ENCODE measurements at regions not wholly inside any gene's neighbourhood (a gene's known extent, or its start where the extent isn't known, plus 50 kb on each side); places are given as distances from the start of the nearest gene placed in this dataset.

DNA sequence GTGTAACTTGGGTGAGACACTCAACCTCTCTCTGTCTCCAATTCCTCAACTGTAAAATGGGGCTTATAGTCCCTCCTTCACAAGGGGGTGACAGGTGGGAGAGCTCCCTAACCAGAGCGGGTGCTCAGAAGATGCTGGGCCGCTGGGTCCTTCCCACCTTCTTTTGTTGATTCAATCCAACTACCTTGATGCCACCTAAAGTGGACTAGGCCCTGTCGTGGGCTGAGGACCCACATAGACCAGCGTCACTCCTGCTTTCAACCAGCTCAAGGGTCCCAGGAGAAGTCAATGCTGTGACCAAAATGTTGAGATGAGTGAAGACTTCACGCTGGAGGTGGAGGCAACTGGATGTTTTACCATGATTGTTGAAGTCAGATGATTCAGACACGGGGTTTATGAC lies 72.7 kb upstream of the WNT11 start:
- TF ChIP-seq, protein P1, sequence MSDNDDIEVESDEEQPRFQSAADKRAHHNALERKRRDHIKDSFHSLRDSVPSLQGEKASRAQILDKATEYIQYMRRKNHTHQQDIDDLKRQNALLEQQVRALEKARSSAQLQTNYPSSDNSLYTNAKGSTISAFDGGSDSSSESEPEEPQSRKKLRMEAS (IDR thresholded peaks at IDR 0.05; ENCODE audit: low read depth), result no peak
- TF ChIP-seq, protein P2, sequence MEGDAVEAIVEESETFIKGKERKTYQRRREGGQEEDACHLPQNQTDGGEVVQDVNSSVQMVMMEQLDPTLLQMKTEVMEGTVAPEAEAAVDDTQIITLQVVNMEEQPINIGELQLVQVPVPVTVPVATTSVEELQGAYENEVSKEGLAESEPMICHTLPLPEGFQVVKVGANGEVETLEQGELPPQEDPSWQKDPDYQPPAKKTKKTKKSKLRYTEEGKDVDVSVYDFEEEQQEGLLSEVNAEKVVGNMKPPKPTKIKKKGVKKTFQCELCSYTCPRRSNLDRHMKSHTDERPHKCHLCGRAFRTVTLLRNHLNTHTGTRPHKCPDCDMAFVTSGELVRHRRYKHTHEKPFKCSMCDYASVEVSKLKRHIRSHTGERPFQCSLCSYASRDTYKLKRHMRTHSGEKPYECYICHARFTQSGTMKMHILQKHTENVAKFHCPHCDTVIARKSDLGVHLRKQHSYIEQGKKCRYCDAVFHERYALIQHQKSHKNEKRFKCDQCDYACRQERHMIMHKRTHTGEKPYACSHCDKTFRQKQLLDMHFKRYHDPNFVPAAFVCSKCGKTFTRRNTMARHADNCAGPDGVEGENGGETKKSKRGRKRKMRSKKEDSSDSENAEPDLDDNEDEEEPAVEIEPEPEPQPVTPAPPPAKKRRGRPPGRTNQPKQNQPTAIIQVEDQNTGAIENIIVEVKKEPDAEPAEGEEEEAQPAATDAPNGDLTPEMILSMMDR (IDR thresholded peaks at IDR 0.05), result no peak
- TF ChIP-seq, protein P3, sequence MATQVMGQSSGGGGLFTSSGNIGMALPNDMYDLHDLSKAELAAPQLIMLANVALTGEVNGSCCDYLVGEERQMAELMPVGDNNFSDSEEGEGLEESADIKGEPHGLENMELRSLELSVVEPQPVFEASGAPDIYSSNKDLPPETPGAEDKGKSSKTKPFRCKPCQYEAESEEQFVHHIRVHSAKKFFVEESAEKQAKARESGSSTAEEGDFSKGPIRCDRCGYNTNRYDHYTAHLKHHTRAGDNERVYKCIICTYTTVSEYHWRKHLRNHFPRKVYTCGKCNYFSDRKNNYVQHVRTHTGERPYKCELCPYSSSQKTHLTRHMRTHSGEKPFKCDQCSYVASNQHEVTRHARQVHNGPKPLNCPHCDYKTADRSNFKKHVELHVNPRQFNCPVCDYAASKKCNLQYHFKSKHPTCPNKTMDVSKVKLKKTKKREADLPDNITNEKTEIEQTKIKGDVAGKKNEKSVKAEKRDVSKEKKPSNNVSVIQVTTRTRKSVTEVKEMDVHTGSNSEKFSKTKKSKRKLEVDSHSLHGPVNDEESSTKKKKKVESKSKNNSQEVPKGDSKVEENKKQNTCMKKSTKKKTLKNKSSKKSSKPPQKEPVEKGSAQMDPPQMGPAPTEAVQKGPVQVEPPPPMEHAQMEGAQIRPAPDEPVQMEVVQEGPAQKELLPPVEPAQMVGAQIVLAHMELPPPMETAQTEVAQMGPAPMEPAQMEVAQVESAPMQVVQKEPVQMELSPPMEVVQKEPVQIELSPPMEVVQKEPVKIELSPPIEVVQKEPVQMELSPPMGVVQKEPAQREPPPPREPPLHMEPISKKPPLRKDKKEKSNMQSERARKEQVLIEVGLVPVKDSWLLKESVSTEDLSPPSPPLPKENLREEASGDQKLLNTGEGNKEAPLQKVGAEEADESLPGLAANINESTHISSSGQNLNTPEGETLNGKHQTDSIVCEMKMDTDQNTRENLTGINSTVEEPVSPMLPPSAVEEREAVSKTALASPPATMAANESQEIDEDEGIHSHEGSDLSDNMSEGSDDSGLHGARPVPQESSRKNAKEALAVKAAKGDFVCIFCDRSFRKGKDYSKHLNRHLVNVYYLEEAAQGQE (IDR thresholded peaks at IDR 0.05; ENCODE audit: low read depth, low read length), result no peak
- TF ChIP-seq NFIC (IDR thresholded peaks at IDR 0.05; ENCODE audit: borderline replicate concordance) (no peak), RFX5 (IDR thresholded peaks at IDR 0.05; ENCODE audit: low read length) (no peak), POLR2AphosphoS5 (IDR thresholded peaks at IDR 0.05; ENCODE audit: low read depth, low read length) (no peak), FOXM1 (IDR thresholded peaks at IDR 0.05; ENCODE audit: low read depth) (no peak), TCF12 (IDR thresholded peaks at IDR 0.05) (no peak)
- TF ChIP-seq, protein P4, sequence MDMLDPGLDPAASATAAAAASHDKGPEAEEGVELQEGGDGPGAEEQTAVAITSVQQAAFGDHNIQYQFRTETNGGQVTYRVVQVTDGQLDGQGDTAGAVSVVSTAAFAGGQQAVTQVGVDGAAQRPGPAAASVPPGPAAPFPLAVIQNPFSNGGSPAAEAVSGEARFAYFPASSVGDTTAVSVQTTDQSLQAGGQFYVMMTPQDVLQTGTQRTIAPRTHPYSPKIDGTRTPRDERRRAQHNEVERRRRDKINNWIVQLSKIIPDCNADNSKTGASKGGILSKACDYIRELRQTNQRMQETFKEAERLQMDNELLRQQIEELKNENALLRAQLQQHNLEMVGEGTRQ (IDR thresholded peaks at IDR 0.05; ENCODE audit: borderline replicate concordance, low read depth, low read length), result no peak
